ENCODE measurements at regions not wholly inside any gene's neighbourhood (a gene's known extent, or its start where the extent isn't known, plus 50 kb on each side); places are given as distances from the start of the nearest gene placed in this dataset.

DNA sequence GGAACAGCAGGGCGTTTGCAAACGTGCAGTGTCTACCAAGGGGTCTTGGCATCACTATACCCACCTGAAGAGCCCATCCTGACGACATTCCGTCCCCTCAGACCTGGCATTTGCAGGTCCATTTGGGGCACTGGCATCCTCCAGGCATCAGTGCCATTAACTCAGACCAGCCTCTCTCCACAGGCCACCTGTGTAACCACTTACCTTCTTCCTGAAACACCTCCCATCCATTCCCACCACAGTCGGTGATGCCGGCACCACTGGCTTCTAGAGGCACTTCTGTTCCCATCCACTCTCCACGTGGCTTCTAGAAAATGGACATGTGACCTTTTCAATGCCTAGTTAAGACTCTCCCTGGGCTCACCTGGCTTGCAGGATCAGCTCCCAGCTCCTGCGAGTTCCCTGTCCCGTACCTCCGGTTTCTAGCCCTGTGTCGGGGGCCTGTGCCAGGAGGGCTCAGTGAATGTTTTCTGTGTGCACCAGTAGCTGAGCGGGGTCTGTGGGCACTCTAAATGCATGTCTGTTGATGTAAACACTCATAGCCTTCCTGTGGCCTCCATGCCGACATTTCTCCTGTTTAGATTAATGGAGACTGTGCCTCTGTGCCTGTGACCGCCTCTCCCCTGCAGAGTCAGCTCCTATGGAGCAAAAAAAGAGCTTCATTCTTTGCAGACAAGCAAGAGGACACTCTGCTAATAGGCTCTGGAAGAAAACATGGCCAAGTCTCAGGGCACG is 458.0 kb upstream of the HS6ST1 start:
- TF ChIP-seq CTCF (IDR thresholded peaks at IDR 0.05; ENCODE audit: low read depth, low read length) = no peak
- no peak for DNase-seq
- Histone ChIP-seq H3K36me3 (no peaks in the 10 kb centered on the region), H3K9me3 (no peaks in the 10 kb centered on the region), H3K4me3 (ENCODE audit: low read depth, low read length) (no peak overlapping the region), H3K4me1 (no peaks in the 10 kb centered on the region), H3K27me3 (no peaks in the 10 kb centered on the region)

DNA sequence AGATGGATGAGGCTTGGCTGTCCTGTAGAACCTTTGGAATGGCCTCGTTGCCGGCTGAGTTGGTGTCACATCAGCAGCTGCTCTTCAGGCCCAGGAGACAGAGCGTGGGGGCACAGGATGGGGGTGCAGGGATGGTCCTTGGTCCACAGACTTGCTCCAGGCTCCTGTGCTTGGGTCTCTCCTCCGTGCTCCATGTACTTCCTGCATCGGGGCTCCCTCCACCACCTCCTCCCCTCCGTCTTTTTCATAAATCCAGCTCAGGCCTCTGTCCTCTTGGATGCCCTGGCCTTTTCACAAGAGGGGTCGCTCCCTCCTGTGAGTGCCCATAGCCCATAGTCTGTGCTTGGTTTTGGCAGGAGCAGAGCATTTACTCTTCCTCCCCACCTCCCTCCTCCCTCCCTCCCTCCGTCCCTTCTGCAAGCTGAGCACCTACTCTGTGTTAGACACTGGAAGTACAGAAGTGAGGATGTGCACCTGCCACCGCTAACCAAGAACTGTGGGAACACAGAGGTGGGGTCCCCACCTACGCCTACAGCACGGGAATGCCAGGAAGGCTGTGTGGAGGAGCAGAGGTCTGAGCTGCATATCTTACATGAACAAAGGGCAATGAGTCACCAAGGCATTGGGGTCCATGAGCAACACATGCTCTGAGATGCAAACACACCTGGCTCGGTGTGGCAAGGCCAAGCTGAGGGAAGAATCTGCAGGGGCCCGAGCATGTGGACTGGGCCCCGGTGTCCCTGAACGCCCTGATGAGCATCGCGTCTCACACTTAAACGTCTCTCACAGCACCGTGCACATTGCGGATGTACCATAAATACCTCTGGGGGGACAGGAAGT is 458.7 kb upstream of the HS6ST1 start:
- Histone ChIP-seq H3K27me3 (no peaks in the 10 kb centered on the region), H3K36me3 (no peaks in the 10 kb centered on the region), H3K9me3 (no peaks in the 10 kb centered on the region), H3K4me1 (no peaks in the 10 kb centered on the region), H3K4me3 (ENCODE audit: low read depth, low read length) (no peak overlapping the region)
- DNase-seq = no peak
- TF ChIP-seq CTCF (IDR thresholded peaks at IDR 0.05; ENCODE audit: low read depth, low read length) = no peak

- Histone ChIP-seq H3K27me3 (no peaks in the 10 kb centered on the region), H3K4me1 (no peaks in the 10 kb centered on the region), H3K9me3 (no peaks in the 10 kb centered on the region), H3K36me3 (no peaks in the 10 kb centered on the region), H3K4me3 (ENCODE audit: low read depth, low read length) (no peak overlapping the region)
- no peak for DNase-seq
- no peak for TF ChIP-seq CTCF (IDR thresholded peaks at IDR 0.05; ENCODE audit: low read depth, low read length)
Measured at GRCh38 chr2:128778843-128779242, 460.2 kb upstream of the HS6ST1 start.

GRCh38 chr2:128779301-128780095 is 460.8 kb upstream of the HS6ST1 start:
- DNase-seq = no peak
- H3K4me3 ChIP-seq (ENCODE audit: low read depth, low read length) = no peak overlapping the region
- no peaks in the 10 kb centered on the region for H3K4me1 ChIP-seq
- no peaks in the 10 kb centered on the region for H3K9me3 ChIP-seq
- no peak for TF ChIP-seq CTCF (IDR thresholded peaks at IDR 0.05; ENCODE audit: low read depth, low read length)
- no peaks in the 10 kb centered on the region for H3K27me3 ChIP-seq
- H3K36me3 ChIP-seq = no peaks in the 10 kb centered on the region

DNA sequence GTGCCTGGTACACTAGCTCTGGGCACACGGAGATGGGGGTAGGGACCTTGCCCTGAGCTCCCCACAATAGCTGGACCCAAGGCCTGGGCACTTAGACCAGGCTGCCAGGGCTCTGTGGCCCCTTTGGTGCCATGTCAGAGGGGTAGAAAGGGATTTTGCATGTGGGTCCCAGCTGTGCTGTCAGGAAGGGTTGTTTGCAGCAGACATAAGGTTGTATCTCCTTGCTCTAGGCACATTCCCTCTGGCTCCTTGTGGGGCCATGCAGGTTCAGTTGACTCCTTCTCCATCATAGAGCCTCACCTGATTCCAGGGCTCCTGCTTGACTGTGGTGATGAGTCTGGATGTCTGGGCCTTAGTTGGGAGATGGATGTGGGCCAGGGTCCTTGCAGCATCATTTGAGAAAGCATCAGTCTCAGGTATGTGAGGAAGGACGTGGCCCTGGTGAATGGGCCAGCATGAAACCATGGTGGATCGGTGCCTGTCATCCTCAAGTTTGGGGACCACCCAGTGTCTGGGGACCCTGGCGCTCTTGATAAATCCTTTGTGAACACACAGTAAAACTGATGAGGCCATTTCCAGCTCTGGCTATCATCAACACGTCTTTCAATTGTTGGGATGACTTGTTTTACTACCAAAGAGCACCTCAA is 461.9 kb upstream of the HS6ST1 start:
- H3K4me3 ChIP-seq (ENCODE audit: low read depth, low read length) = no peak overlapping the region
- DNase-seq = no peak
- no peaks in the 10 kb centered on the region for H3K27me3 ChIP-seq
- H3K9me3 ChIP-seq = no peaks in the 10 kb centered on the region
- no peaks in the 10 kb centered on the region for H3K36me3 ChIP-seq
- no peaks in the 10 kb centered on the region for H3K4me1 ChIP-seq
- TF ChIP-seq CTCF (IDR thresholded peaks at IDR 0.05; ENCODE audit: low read depth, low read length) = no peak
